Mesenchymal stem cell (in vitro differentiated cells and primary cell): ENCODE measurements at regions not wholly inside any gene's neighbourhood (a gene's known extent, or its start where the extent isn't known, plus 50 kb on each side); places are given as distances from the start of the nearest gene placed in this dataset.

Source experiments
- DNase-seq: peaks from one replicate; pipeline ENCODE4 v3.0.0-alpha.2; 2013
- H2AFZ ChIP-seq: one replicate; pipeline ENCODE4 v1.6.1; 2013; ENCODE audit warnings: low read depth, mild to moderate bottlenecking, control low read depth, inconsistent platforms, low read length, moderate library complexity
- H2AK5ac ChIP-seq: 2 replicates; pipeline ENCODE4 v1.6.1; 2013; ENCODE audit warnings: low read length, moderate library complexity, mild to moderate bottlenecking, inconsistent platforms; ENCODE audit not compliant: severe bottlenecking
- H2BK120ac ChIP-seq: one replicate; pipeline ENCODE4 v1.6.1; 2013; ENCODE audit warnings: low read depth, mild to moderate bottlenecking, inconsistent platforms, low read length, moderate library complexity
- H2BK12ac ChIP-seq, 2 experiments: one replicate each; pipeline ENCODE4 v1.6.1; 2013; ENCODE audit warnings: inconsistent platforms in 2 of 2, low read length in 2 of 2, mild to moderate bottlenecking in 2 of 2, moderate library complexity in 2 of 2, control low read depth in 1 of 2
- H2BK15ac ChIP-seq: one replicate; pipeline ENCODE4 v1.6.1; 2013; ENCODE audit warnings: mild to moderate bottlenecking, low read depth, inconsistent platforms; ENCODE audit not compliant: poor library complexity, severe bottlenecking
- H2BK5ac ChIP-seq: 2 replicates; pipeline ENCODE4 v1.6.1; 2013; ENCODE audit warnings: low read depth, mild to moderate bottlenecking, low read length, control low read depth, inconsistent platforms; ENCODE audit not compliant: poor library complexity, severe bottlenecking
- H3K14ac ChIP-seq, 2 experiments: one replicate each; pipeline ENCODE4 v1.6.1; 2013; ENCODE audit warnings: inconsistent platforms in 2 of 2, low read length in 2 of 2, control low read depth in 1 of 2, mild to moderate bottlenecking in 1 of 2, moderate library complexity in 1 of 2
- H3K18ac ChIP-seq, 2 experiments: one replicate each; pipeline ENCODE4 v1.6.1; 2013; ENCODE audit warnings: inconsistent platforms in 2 of 2, low read length in 2 of 2, control low read depth in 1 of 2, low read depth in 1 of 2, mild to moderate bottlenecking in 1 of 2
- H3K23ac ChIP-seq, 2 experiments: one replicate each; pipeline ENCODE4 v1.6.1; 2013; ENCODE audit warnings: inconsistent platforms in 2 of 2, low read length in 2 of 2, mild to moderate bottlenecking in 2 of 2, moderate library complexity in 2 of 2, control low read depth in 1 of 2
- H3K27ac ChIP-seq: 2 replicates; pipeline ENCODE4 v1.5.1; 2013; ENCODE audit warnings: mild to moderate bottlenecking, moderate library complexity, low read length, control low read depth, inconsistent platforms; ENCODE audit not compliant: poor library complexity, severe bottlenecking
- H3K27me3 ChIP-seq, 2 experiments: 2 replicates each; pipeline versions ENCODE4 v1.6.1 to v1.7.0; 2013; ENCODE audit warnings: low read length in 2 of 2, mild to moderate bottlenecking in 2 of 2, moderate library complexity in 2 of 2, control low read depth in 1 of 2, inconsistent platforms in 1 of 2; ENCODE audit not compliant: control insufficient read depth in 1 of 2, insufficient read depth in 1 of 2
- H3K36me3 ChIP-seq, 2 experiments: 2 replicates each; pipeline versions ENCODE4 v1.6.1 to v1.7.0; 2013; ENCODE audit warnings: low read length in 2 of 2, control low read depth in 1 of 2, inconsistent platforms in 1 of 2, low read depth in 1 of 2, mild to moderate bottlenecking in 1 of 2; ENCODE audit not compliant: insufficient read depth in 2 of 2, control insufficient read depth in 1 of 2
- H3K4ac ChIP-seq, 2 experiments: one replicate each; pipeline ENCODE4 v1.6.1; 2013; ENCODE audit warnings: inconsistent platforms in 2 of 2, low read length in 2 of 2, mild to moderate bottlenecking in 2 of 2, moderate library complexity in 2 of 2, control low read depth in 1 of 2, low read depth in 1 of 2
- H3K4me1 ChIP-seq: 2 replicates; pipeline ENCODE4 v1.6.1; 2013; ENCODE audit warnings: low read depth, low read length, control low read depth; ENCODE audit not compliant: control insufficient read depth, insufficient read depth
- H3K4me2 ChIP-seq: 2 replicates; pipeline ENCODE4 v1.6.1; 2013; ENCODE audit warnings: low read length, mild to moderate bottlenecking, inconsistent platforms; ENCODE audit not compliant: poor library complexity, severe bottlenecking
- H3K4me3 ChIP-seq, 2 experiments: 2 replicates each; pipeline versions ENCODE4 v1.5.1 to v1.7.0; 2013; ENCODE audit warnings: low read length in 2 of 2, mild to moderate bottlenecking in 2 of 2, control low read depth in 1 of 2, low read depth in 1 of 2; ENCODE audit not compliant: insufficient read depth in 1 of 2
- H3K79me1 ChIP-seq: replicated peaks from 2 replicates; pipeline ENCODE4 v1.6.1; 2013; ENCODE audit warnings: mild to moderate bottlenecking, control low read depth, low read length, inconsistent platforms; ENCODE audit not compliant: poor library complexity, severe bottlenecking
- H3K9ac ChIP-seq: 2 replicates; pipeline ENCODE4 v1.7.0; 2013; ENCODE audit warnings: mild to moderate bottlenecking, low read length, moderate library complexity
- H3K9me3 ChIP-seq: 2 replicates; pipeline ENCODE4 v1.7.0; 2013; ENCODE audit warnings: mild to moderate bottlenecking, low read length; ENCODE audit not compliant: control insufficient read depth
- H4K8ac ChIP-seq: one replicate; pipeline ENCODE4 v1.6.1; 2013; ENCODE audit warnings: inconsistent platforms, mild to moderate bottlenecking, low read length, moderate library complexity
- H4K91ac ChIP-seq: one replicate; pipeline ENCODE4 v1.6.1; 2013; ENCODE audit warnings: mild to moderate bottlenecking, low read length, inconsistent platforms
- WGBS: methylation state at CpG from one replicate; pipeline ENCODE4 v1.1.7; 2013; ENCODE audit warnings: mixed read lengths; 5-methylcytosine and 5-hydroxymethylcytosine counted together

GRCh38 chr6:67839818-67840217 lies 795.3 kb upstream of the ADGRB3 start:
- Histone ChIP-seq H2AFZ (no peak overlapping the region), H3K4me3 (no peak overlapping the region), H3K27ac (no peak overlapping the region), H3K79me1 (no peaks in the 10 kb centered on the region), H2BK12ac (no peak overlapping the region), H2BK120ac (no peak overlapping the region), H2AK5ac (no peak overlapping the region), H4K91ac (no peak overlapping the region), H3K27me3 (no peaks in the 10 kb centered on the region), H3K4me1 (no peaks in the 10 kb centered on the region), H3K14ac (no peak overlapping the region), H3K4ac (no peak overlapping the region), H3K9me3 (peaks cover 31% of the 10 kb centered on the region), H2BK15ac (no peak overlapping the region), H3K36me3 (no peaks in the 10 kb centered on the region), H3K9ac (no peak overlapping the region), H2BK5ac (no peak overlapping the region), H4K8ac (no peak overlapping the region), H3K4me2 (no peak overlapping the region), H3K23ac (no peak overlapping the region), H3K18ac (no peak overlapping the region)
- WGBS, result 100% methylated on average over 2 of the region's 2 CpGs
- no peak for DNase-seq

GRCh38 chr6:67825201-67825895 lies 809.7 kb upstream of the ADGRB3 start:
- Histone ChIP-seq H3K4me1 (no peaks in the 10 kb centered on the region), H4K91ac (no peak overlapping the region), H3K9me3 (peaks cover 18% of the 10 kb centered on the region), H2AFZ (no peak overlapping the region), H2BK5ac (no peak overlapping the region), H3K4me3 (no peak overlapping the region), H2BK15ac (no peak overlapping the region), H4K8ac (no peak overlapping the region), H3K9ac (no peak overlapping the region), H3K4me2 (no peak overlapping the region), H2AK5ac (no peak overlapping the region), H3K27me3 (no peaks in the 10 kb centered on the region), H3K79me1 (no peaks in the 10 kb centered on the region), H2BK12ac (no peak overlapping the region), H2BK120ac (no peak overlapping the region), H3K23ac (no peak overlapping the region), H3K18ac (no peak overlapping the region), H3K27ac (no peak overlapping the region), H3K4ac (no peak overlapping the region), H3K36me3 (no peaks in the 10 kb centered on the region), H3K14ac (no peak overlapping the region)
- no peak for DNase-seq
- WGBS, result 93% methylated on average over 33 of the region's 36 CpGs

GRCh38 chr6:67818322-67818721 lies 816.8 kb upstream of the ADGRB3 start:
- Histone ChIP-seq H4K8ac (no peak overlapping the region), H2BK12ac (no peak overlapping the region), H3K27me3 (no peaks in the 10 kb centered on the region), H3K9ac (no peak overlapping the region), H2AFZ (no peak overlapping the region), H2BK120ac (no peak overlapping the region), H3K4me1 (no peaks in the 10 kb centered on the region), H2AK5ac (no peak overlapping the region), H3K4me3 (no peak overlapping the region), H3K23ac (no peak overlapping the region), H3K27ac (no peak overlapping the region), H3K36me3 (no peaks in the 10 kb centered on the region), H3K79me1 (no peaks in the 10 kb centered on the region), H3K18ac (no peak overlapping the region), H2BK5ac (no peak overlapping the region), H3K14ac (no peak overlapping the region), H2BK15ac (no peak overlapping the region), H3K4ac (no peak overlapping the region), H3K9me3 (peaks cover 45% of the 10 kb centered on the region), H3K4me2 (no peak overlapping the region), H4K91ac (no peak overlapping the region)
- 90% methylated on average over 2 of the region's 2 CpGs for WGBS
- DNase-seq, result no peak

GRCh38 chr6:67815623-67816022 lies 819.5 kb upstream of the ADGRB3 start:
- Histone ChIP-seq H3K4me2 (no peak overlapping the region), H3K36me3 (no peaks in the 10 kb centered on the region), H2BK12ac (no peak overlapping the region), H3K9me3 (peaks cover 55% of the 10 kb centered on the region), H3K27ac (no peak overlapping the region), H2AK5ac (no peak overlapping the region), H3K23ac (no peak overlapping the region), H3K27me3 (no peaks in the 10 kb centered on the region), H3K18ac (no peak overlapping the region), H3K79me1 (no peaks in the 10 kb centered on the region), H2BK5ac (no peak overlapping the region), H4K91ac (no peak overlapping the region), H3K4me3 (no peak overlapping the region), H3K4ac (no peak overlapping the region), H4K8ac (no peak overlapping the region), H2AFZ (no peak overlapping the region), H3K14ac (no peak overlapping the region), H3K4me1 (no peaks in the 10 kb centered on the region), H3K9ac (no peak overlapping the region), H2BK120ac (no peak overlapping the region), H2BK15ac (no peak overlapping the region)
- no CpG with 5 or more reads among the region's 2 CpGs for WGBS
- no peak for DNase-seq
